HEK293T (cell line): ENCODE measurements at regions not wholly inside any gene's neighbourhood (a gene's known extent, or its start where the extent isn't known, plus 50 kb on each side); places are given as distances from the start of the nearest gene placed in this dataset.
"Not testable (repeated sequence)": the region's sequence is repeated elsewhere in the genome, so short reads cannot be mapped to it uniquely, and the experiment has no call there.

Source experiments
- CTCF ChIA-PET: fragments of 350-600 bp; formaldehyde crosslinking; extraction: SDS; loops from one replicate; lab custom pipeline; 2021; ENCODE audit warnings: antibody characterized with exemption, inconsistent platforms; lab: Yijun Ruan, JAX
- POLR2A ChIA-PET: fragments of 350-600 bp; formaldehyde crosslinking; extraction: SDS; loops from one replicate; lab custom pipeline; 2020; ENCODE audit warnings: antibody characterized with exemption, inconsistent platforms; lab: Yijun Ruan, JAX
- DNase-seq: peaks from one replicate; pipeline ENCODE4 v3.0.0; 2012; ENCODE audit warnings: mixed read lengths; ENCODE audit errors: extremely low spot score
- ARNT ChIP-seq: fragments of 450-650 bp; IDR thresholded peaks from 2 replicates; pipeline ENCODE4 v1.6.1; 2017; ENCODE audit warnings: mild to moderate bottlenecking
- BHLHE40 ChIP-seq: fragments of 450-650 bp; IDR thresholded peaks from 2 replicates; pipeline ENCODE4 v1.6.1; 2016; ENCODE audit warnings: mild to moderate bottlenecking, moderate library complexity, borderline replicate concordance
- CTBP1 ChIP-seq: fragments of 450-650 bp; IDR thresholded peaks from 2 replicates; pipeline ENCODE4 v1.6.1; 2016; ENCODE audit warnings: borderline replicate concordance
- ELF4 ChIP-seq: fragments of 450-650 bp; IDR thresholded peaks from 2 replicates; pipeline ENCODE4 v1.6.1; 2017; ENCODE audit warnings: antibody characterized with exemption
- FOXA1 ChIP-seq: fragments of 450-650 bp; IDR thresholded peaks from 2 replicates; pipeline ENCODE4 v1.6.1; 2016; ENCODE audit warnings: mild to moderate bottlenecking
- FOXK2 ChIP-seq: fragments of 450-650 bp; IDR thresholded peaks from 2 replicates; pipeline ENCODE4 v1.6.1; 2016; ENCODE audit warnings: mild to moderate bottlenecking
- FOXM1 ChIP-seq: fragments of 450-650 bp; IDR thresholded peaks from 2 replicates; pipeline ENCODE4 v1.6.1; 2017; ENCODE audit warnings: mild to moderate bottlenecking, borderline replicate concordance
- HDGF ChIP-seq: fragments of 450-650 bp; IDR thresholded peaks from 2 replicates; pipeline ENCODE4 v1.6.1; 2017; ENCODE audit warnings: antibody characterized with exemption, borderline replicate concordance
- L3MBTL2 ChIP-seq: fragments of 450-650 bp; conservative IDR thresholded peaks from 2 replicates; pipeline ENCODE4 v1.6.1; 2016; ENCODE audit warnings: mild to moderate bottlenecking
- LEF1 ChIP-seq: fragments of 450-650 bp; IDR thresholded peaks from 2 replicates; pipeline ENCODE4 v1.6.1; 2017; ENCODE audit warnings: mild to moderate bottlenecking, borderline replicate concordance
- NFRKB ChIP-seq: fragments of 450-650 bp; IDR thresholded peaks from 2 replicates; pipeline ENCODE4 v1.6.1; 2016; ENCODE audit warnings: mild to moderate bottlenecking, moderate library complexity
- PKNOX1 ChIP-seq: fragments of 450-650 bp; IDR thresholded peaks from 2 replicates; pipeline ENCODE4 v1.6.1; 2016
- SP1 ChIP-seq: fragments of 450-650 bp; IDR thresholded peaks from 2 replicates; pipeline ENCODE4 v1.6.1; 2017
- SUZ12 ChIP-seq: fragments of 450-650 bp; IDR thresholded peaks from 2 replicates; pipeline ENCODE4 v1.6.1; 2016; ENCODE audit warnings: mild to moderate bottlenecking
- TARDBP ChIP-seq: fragments of 450-650 bp; IDR thresholded peaks from 2 replicates; pipeline ENCODE4 v1.6.1; 2016
- ZNF384 ChIP-seq: fragments of 450-650 bp; IDR thresholded peaks from 2 replicates; pipeline ENCODE4 v1.6.1; 2016

- ChIA-PET POLR2A (no interaction called here), CTCF (no interaction called here)
- peak; percentile 18 for DNase-seq
- TF ChIP-seq ELF4, result no peak
- TF ChIP-seq HDGF, result no peak
- no peak for TF ChIP-seq FOXK2
Measured at GRCh38 chr21:23936224-23936623, 1671.1 kb downstream of the MRPL39 start.

GRCh38 chr21:23930565-23930964 lies 1676.7 kb downstream of the MRPL39 start:
- ChIA-PET CTCF (no interaction called here), POLR2A (no interaction called here)
- TF ChIP-seq HDGF (no peak), TARDBP (no peak), BHLHE40 (no peak), ARNT (no peak), CTBP1 (no peak), ELF4 (no peak), SUZ12 (no peak), FOXA1 (no peak)
- DNase-seq, result no peak

GRCh38 chr21:23926430-23926829 lies 1680.9 kb downstream of the MRPL39 start:
- POLR2A ChIA-PET, DNase-seq, CTCF ChIA-PET: not testable (repeated sequence)

- no peak for DNase-seq
- TF ChIP-seq ELF4 (no peak), PKNOX1 (no peak), LEF1 (no peak), L3MBTL2 (no peak), SP1 (no peak), FOXA1 (no peak), CTBP1 (no peak), ARNT (no peak), TARDBP (no peak), NFRKB (no peak), HDGF (no peak), BHLHE40 (no peak), SUZ12 (no peak), FOXM1 (no peak), ZNF384 (no peak), FOXK2 (no peak)
- CTCF ChIA-PET, result no interaction called here
- POLR2A ChIA-PET, result no interaction called here
Measured at GRCh38 chr21:23921670-23922418, 1685.4 kb downstream of the MRPL39 start.

- TF ChIP-seq TARDBP, result no peak
- ChIA-PET CTCF (no interaction called here), POLR2A (no interaction called here)
- no peak for DNase-seq
Measured at GRCh38 chr21:23900727-23901126, 1706.6 kb downstream of the MRPL39 start.

- ChIA-PET POLR2A (no interaction called here), CTCF (no interaction called here)
- TF ChIP-seq ELF4 (no peak), CTBP1 (no peak), ARNT (no peak), LEF1 (no peak), TARDBP (no peak), SUZ12 (no peak), FOXM1 (no peak), BHLHE40 (no peak), FOXA1 (no peak), HDGF (no peak), NFRKB (no peak), PKNOX1 (no peak), ZNF384 (no peak), FOXK2 (no peak), SP1 (no peak), L3MBTL2 (no peak)
- DNase-seq, result no peak
Measured at GRCh38 chr21:23899561-23899960, 1707.7 kb downstream of the MRPL39 start.

- DNase-seq, result no peak
- TF ChIP-seq LEF1 (no peak), CTBP1 (no peak), FOXM1 (no peak), SP1 (no peak), L3MBTL2 (no peak), BHLHE40 (no peak), PKNOX1 (no peak), ARNT (no peak), FOXK2 (no peak), FOXA1 (no peak), ELF4 (no peak), NFRKB (no peak), TARDBP (no peak)
- POLR2A ChIA-PET, result no interaction called here
- CTCF ChIA-PET, result no interaction called here
Measured at GRCh38 chr21:23890652-23891051, 1716.6 kb downstream of the MRPL39 start.
